ENCODE measurements at regions not wholly inside any gene's neighbourhood (a gene's known extent, or its start where the extent isn't known, plus 50 kb on each side); places are given as distances from the start of the nearest gene placed in this dataset.

- TF ChIP-seq ZNF274 (IDR thresholded peaks at IDR 0.05; ENCODE audit: low read depth, low read length) (no peak), YY1 (IDR thresholded peaks at IDR 0.05; ENCODE audit: insufficient read depth, insufficient read length) (no peak)
Measured at GRCh38 chr13:65725006-65725405, 1505.1 kb downstream of the PCDH9 start.
